GM18507 (cell line): ENCODE measurements at regions not wholly inside any gene's neighbourhood (a gene's known extent, or its start where the extent isn't known, plus 50 kb on each side); places are given as distances from the start of the nearest gene placed in this dataset.
"Not testable (repeated sequence)": the region's sequence is repeated elsewhere in the genome, so short reads cannot be mapped to it uniquely, and the experiment has no call there.

ENCODE experiments used
- DNase-seq: peaks from one replicate; pipeline ENCODE4 v3.0.0; 2011; ENCODE audit warnings: low read depth; ENCODE audit not compliant: insufficient read length; ENCODE audit errors: extremely low spot score
- FAIRE-seq: peaks from 2 replicates; lab custom pipeline; 2011; peaks lifted over from hg19 to GRCh38; lab: Jason Lieb, UNC

- not testable (repeated sequence) for DNase-seq, FAIRE-seq
Observed at GRCh38 chr7:6979456-6979855, 153.4 kb upstream of the CCZ1B start.

DNA sequence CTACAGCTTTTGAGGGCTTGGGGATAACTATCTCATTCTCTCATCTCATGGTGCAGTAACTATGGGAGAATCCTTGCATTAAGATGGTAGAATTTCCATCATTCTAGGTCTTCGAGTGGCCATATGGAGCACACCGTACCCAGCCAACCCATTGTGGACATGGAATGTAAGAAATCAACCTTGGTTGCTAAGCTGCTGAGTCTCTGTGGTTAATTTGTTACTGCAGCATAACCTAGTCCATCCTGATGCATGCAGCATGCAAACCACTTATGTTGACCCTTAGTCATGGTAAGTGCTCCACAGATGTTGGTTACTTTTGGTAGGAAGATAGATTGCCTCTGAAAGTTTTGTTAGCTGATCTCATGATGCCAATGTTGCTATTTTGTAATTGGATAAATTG is 156.3 kb upstream of the CCZ1B start:
- FAIRE-seq = not testable (repeated sequence)

DNA sequence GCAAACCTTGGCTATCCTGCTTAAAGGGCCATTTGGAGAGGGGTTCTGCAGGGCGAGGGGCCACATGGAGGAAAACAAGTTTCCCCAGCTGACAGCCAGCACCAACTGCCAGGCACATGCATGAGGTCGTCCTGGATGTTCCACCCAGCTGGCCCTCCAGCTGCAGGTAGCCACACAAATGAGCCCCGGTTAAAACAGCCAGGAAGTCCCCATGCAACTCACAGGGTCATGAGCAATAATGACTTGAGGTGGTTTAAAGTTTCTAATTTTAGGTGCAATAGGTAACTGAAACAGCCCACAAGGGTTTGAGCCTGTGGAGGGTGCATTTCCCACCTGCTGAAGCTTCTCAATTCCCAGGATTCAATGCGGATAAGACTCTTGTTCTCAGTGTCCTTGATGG is 160.8 kb upstream of the CCZ1B start:
- not testable (repeated sequence) for DNase-seq, FAIRE-seq

More for the DNA sequence above, 156.3 kb upstream of the CCZ1B start:
- not testable (repeated sequence) for DNase-seq

DNA sequence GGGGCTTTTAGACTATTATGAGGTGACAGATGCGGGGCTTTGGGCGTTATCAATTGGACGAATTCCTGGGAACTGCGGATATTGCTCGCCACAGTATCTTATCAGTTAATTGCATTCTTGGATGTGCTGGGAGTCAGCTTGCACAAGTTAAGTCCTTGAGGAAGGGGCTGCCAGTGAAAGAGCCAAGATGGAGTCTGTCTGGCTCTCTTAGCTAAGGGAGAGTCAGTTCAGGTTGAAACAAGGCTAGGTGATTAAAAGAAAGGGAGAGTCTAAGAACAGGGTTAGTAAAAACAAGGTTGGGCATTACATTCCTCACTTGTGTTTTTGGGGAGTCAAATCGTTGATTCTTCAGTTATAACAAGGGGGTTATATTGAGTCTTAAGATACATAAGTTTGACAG is 162.5 kb upstream of the CCZ1B start:
- not testable (repeated sequence) for DNase-seq, FAIRE-seq

- FAIRE-seq, DNase-seq: not testable (repeated sequence)
Observed at GRCh38 chr7:6989968-6990367, 163.9 kb upstream of the CCZ1B start.

- not testable (repeated sequence) for FAIRE-seq, DNase-seq
Observed at GRCh38 chr7:6990426-6991152, 164.5 kb upstream of the CCZ1B start.

DNA sequence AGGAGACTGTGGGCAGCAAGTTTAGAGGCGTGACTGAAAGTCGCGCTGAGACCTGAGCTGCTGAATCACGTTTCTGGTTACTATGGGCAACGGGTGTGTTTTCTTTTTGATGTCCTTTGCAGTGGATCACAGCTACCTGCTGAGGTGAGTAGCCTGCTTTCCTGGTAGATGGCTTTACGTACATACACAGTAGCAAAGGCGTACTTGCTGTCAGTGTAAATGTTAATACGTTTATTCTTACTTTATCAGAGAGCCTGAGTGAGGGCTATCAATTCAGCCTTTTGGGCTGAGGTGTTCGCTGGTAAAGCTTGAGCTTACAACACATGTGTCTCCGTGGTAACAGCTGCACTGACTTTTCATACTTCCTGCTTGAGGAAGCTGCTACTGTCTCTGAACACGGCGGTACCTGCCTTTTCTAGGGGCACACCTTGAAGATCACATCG is 165.1 kb upstream of the CCZ1B start:
- DNase-seq, FAIRE-seq: not testable (repeated sequence)

DNA sequence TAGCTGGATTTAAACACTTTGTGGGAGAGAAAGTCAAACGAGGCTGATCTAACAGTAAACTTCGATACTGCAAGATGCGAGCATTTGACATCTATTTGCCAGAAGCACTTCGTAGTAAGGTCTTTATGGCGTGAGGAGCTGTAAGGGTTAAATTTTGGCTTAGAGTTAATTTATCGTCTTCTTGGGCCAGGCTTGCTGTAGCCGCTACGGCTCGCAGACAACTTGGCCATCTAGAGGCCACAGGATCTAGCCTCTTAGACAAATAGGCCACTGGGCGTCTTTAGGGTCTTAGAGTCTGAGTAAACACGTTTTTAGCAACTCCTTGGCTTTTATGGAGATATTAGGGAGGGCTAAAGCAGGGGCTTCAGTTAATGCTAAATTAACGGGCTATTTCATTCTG is 165.6 kb upstream of the CCZ1B start:
- FAIRE-seq = not testable (repeated sequence)

GRCh38 chr7:6992133-6992532 is 166.1 kb upstream of the CCZ1B start:
- not testable (repeated sequence) for FAIRE-seq

More for the DNA sequence above, 165.6 kb upstream of the CCZ1B start:
- not testable (repeated sequence) for DNase-seq

DNA sequence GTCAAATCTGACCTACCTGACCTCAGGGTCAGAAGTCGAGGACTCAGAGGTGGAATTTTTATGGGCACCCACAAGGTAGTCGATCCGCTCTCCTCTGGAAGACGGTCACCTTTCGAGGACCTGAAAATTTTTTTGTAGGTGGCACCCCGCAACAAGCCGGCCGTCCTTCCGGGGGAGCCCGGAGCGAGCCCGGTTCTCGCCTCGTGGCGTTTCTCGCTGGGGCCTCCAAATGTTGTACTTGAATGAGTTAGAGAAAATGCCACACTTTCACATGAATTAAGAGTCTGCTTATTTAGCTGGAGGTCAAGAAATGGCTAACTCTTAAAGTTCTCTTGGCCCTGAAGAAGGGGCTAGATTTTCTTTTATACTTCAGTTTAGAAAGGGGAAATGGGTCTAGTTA is 169.0 kb upstream of the CCZ1B start:
- FAIRE-seq = not testable (repeated sequence)

More at GRCh38 chr7:6992133-6992532, 166.1 kb upstream of the CCZ1B start:
- DNase-seq = not testable (repeated sequence)

DNA sequence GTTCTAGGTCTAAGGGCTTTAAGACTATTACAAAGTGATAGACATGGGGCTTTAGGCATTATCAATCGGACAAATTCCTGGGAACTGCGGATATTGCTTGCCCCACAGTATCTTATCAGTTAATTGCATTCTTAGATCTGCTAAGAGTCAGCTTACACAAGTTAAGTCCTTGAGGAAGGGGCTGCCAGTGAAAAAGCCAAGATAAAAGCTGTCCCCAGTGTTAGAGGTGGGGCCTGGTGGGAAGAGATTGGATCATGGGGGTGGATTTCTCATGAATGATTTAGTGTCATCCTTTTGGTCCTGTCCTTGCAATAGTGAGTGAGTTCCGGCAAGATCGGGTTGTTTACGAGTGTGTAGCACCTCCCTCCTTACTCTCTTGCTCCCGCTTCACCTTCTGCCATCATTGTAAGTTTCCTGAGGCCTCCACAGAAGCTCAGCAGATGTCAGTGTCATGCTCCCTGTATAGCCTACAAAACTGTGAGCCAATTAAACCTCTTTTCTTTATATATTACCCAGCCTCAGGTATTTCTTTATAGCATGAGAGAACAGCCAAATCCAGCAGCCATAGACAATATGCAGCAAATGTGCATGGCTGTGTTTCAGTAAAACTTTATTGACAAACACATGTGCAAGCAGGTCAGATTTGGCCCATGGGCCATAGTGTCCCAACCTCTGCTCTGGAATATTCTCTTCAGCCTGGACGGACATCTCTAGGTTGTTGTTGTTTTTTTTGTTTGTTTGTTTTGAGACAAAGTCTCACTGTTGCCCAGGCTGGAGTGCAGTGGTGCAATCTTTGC is 169.6 kb upstream of the CCZ1B start:
- not testable (repeated sequence) for FAIRE-seq, DNase-seq

More for the DNA sequence above, 169.0 kb upstream of the CCZ1B start:
- not testable (repeated sequence) for DNase-seq

DNA sequence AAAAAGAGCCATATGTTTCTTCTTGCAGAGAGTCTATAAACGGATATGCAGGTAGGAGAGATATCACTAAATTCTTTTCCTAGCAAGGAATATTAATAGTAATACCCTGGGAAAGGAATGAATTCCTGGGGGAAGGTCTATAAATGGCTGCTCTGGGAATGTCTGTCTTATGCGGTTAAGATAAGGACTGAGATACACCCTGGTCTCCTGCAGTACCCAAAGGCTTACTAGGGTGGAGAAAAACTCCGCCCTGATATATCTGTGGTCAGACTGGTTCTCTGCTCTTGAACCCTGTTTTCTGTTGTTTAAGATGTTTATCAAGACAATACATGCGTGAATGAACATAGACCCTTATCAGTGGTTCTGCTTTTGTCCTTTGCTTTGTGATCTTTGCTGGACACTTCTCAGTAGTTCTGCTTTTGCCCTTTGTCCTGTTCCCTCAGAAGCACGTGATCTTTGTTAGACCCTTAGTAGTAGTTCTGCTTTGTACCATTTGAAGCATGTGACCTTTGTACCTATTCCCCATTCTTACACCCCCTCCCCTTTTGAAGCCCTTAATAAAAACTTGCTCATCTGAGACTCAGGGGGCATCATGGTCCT is 173.1 kb upstream of the CCZ1B start:
- FAIRE-seq, DNase-seq: not testable (repeated sequence)

DNA sequence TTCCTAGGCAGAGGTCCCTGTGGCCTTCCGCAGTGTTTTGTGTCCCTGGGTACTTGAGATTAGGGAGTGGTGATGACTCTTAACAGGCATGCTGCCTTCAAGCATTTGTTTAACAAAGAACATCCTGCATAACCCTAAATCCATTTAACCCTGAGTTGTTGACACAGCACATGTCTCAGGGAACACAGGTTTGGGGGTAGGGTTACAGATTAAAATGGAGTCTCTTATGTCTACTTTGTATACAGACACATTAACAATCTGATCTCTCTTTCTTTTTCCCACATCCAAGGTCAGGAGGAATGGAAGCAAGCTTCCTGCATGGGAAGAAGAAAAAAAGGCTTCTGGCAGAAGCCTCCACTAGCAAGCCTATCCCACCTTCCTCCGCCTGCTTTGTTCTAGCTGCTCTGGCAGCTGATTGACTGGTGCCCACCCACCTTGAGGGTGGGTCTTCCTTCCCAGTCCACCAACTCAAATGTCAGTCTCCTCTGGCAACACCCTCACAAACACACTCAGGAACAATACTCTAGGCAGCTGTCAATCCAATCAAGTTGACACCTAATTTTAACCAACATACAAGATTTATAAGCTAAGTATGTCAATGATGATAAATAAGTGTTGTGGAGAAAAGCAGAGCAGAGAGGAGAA is 176.5 kb upstream of the CCZ1B start:
- FAIRE-seq = no peak
- no peak for DNase-seq

- DNase-seq (no peak), FAIRE-seq (no peak)
Observed at GRCh38 chr7:7005303-7005702, 177.0 kb upstream of the C1GALT1 start.

DNA sequence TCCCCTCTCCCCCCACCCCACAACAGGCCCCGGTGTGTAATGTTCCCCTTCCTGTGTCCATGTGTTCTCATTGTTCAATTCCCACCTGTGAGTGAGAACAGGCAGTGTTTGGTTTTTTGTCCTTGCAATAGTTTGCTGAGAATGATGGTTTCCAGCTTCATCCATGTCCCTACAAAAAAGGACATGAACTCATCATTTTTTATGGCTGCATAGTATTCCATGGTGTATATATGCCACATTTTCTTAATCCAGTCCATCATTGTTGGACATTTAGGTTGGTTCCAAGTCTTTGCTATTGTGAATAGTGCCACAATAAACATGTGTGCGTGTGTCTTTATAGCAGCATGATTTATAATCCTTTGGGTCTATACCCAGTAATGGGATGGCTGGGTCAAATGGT is 176.4 kb upstream of the C1GALT1 start:
- not testable (repeated sequence) for FAIRE-seq, DNase-seq

- FAIRE-seq, DNase-seq: not testable (repeated sequence)
Observed at GRCh38 chr7:7011241-7011640, 171.1 kb upstream of the C1GALT1 start.

DNA sequence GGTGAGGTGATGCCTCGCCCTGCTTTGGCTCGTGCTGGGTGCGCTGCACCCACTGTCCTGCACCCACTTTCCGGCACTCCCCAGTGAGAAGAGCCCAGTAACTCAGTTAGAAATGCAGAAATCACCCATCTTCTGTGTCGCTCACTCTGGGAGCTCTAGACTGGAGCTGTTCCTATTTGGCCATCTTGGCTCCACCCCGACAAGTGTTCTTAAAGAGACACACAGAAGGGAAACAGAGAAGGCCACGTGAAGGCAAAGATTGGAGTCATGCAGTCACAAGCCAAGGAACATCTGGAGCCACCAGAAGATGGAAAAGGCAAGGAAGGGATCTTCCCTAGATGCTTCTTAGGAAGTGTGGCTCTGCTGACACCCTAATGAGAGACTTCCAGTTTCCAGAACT is 170.6 kb upstream of the C1GALT1 start:
- not testable (repeated sequence) for FAIRE-seq, DNase-seq

- DNase-seq = no peak
- no peak for FAIRE-seq
Observed at GRCh38 chr7:7014827-7015595, 167.3 kb upstream of the C1GALT1 start.
